Psoas muscle (tissue), 7 donors: ENCODE measurements at regions not wholly inside any gene's neighbourhood (a gene's known extent, or its start where the extent isn't known, plus 50 kb on each side); places are given as distances from the start of the nearest gene placed in this dataset.

Experiments
- ATAC-seq, 4 donors: fragments of 200-7000 bp; cut with Tn5 transposase; one replicate each; pipeline ENCODE4 v1.9.1; 2020; ENCODE audit warnings: moderate library complexity in 3 of 4, mild to moderate bottlenecking in 2 of 4
- DNase-seq, 2 donors: peaks; one replicate each; pipeline ENCODE4 v3.0.0-alpha.2; 2020
- H3K27ac ChIP-seq: fragments of 200-600 bp; one replicate; pipeline ENCODE4 v1.8.0; 2022
- H3K27me3 ChIP-seq, 3 donors: fragments of 200-600 bp in 1 of 3; one replicate each; pipeline versions ENCODE4 v1.6.1 to v1.8.0; 2013 to 2022; ENCODE audit warnings: low read length in 2 of 3, mild to moderate bottlenecking in 2 of 3, moderate library complexity in 1 of 3; ENCODE audit not compliant: insufficient read depth in 3 of 3
- H3K36me3 ChIP-seq, 2 donors: fragments of 200-600 bp in 1 of 2; one replicate each; pipeline versions ENCODE4 v1.6.1 to v1.8.0; 2013 to 2022; ENCODE audit warnings: low read depth in 1 of 2, mild to moderate bottlenecking in 1 of 2, moderate library complexity in 1 of 2; ENCODE audit not compliant: insufficient read depth in 1 of 2
- H3K4me1 ChIP-seq: fragments of 200-600 bp; one replicate; pipeline ENCODE4 v1.8.0; 2022
- H3K4me3 ChIP-seq: fragments of 200-600 bp; one replicate; pipeline ENCODE4 v1.8.0; 2022; ENCODE audit warnings: mild to moderate bottlenecking
- H3K9me3 ChIP-seq: fragments of 200-600 bp; one replicate; pipeline ENCODE4 v1.8.0; 2022
- CTCF ChIP-seq: fragments of 200-600 bp; IDR thresholded peaks from one replicate; pipeline ENCODE4 v1.8.0; 2022; ENCODE audit warnings: antibody characterized with exemption
- WGBS, 3 donors: extraction: QIAGEN DNeasy Blood & Tissue Kit; methylation state at CpG; one replicate each; pipeline versions ENCODE4 v1.1.6 to v1.1.7; 2013; 5-methylcytosine and 5-hydroxymethylcytosine counted together
- intact Hi-C, 2 donors: fragments of 100-400 bp; cut with DNase I; formaldehyde crosslinking; loops; one replicate each; pipeline versions ENCODE4 v1.11.0 to v1.14.2; 2022
- donor health status: healthy with polysubstance abuse.
- donor health status: DM: no; HTN: no; CAD: no; lungs with moderate emphysema.
- donor health status: Bipolar disorder and iron deficiency.
- donor health status: healthy.
- donor health status: DM: yes; HTN: yes; CAD: no.
- donor health status: DM: no; HTN: no; CAD: no.
- donor health status: DM: yes; HTN: yes; CAD: no.

GRCh38 chr16:82535262-82535661, 91.5 kb upstream of the CDH13 start:
- Histone ChIP-seq H3K27me3 (no peaks in the 10 kb centered on the region), H3K9me3 (peaks cover 7% of the 10 kb centered on the region), H3K4me1 (no peaks in the 10 kb centered on the region), H3K4me3 (no peak overlapping the region), H3K36me3 (no peaks in the 10 kb centered on the region), H3K27ac (no peak overlapping the region)
- no peak for TF ChIP-seq CTCF
- ATAC-seq (no peak), DNase-seq (no peak)
- WGBS, 3 donors: 56 to 68% (median 65%) methylated on average over 4 of the region's 4 CpGs
- intact Hi-C loops: loop anchor here in 1 of 2 donors (10.0 kb wide), 1 partner anchor 1160 kb away; no protein-coding TSS in a partner anchor

- no peak for ATAC-seq
- intact Hi-C loops: loop anchor here in 1 of 2 donors (10.0 kb wide), 1 partner anchor 1158 kb away; no protein-coding TSS in a partner anchor
- Histone ChIP-seq H3K4me1 (no peaks in the 10 kb centered on the region), H3K27me3 (peaks cover 0 to 2% (median 0%) of the 10 kb centered on the region in 3 donors), H3K27ac (no peak overlapping the region), H3K36me3 (no peaks in the 10 kb centered on the region), H3K9me3 (peaks cover 5% of the 10 kb centered on the region), H3K4me3 (no peak overlapping the region)
- WGBS, 3 donors: 63 to 70% (median 68%) methylated on average over 4 of the region's 4 CpGs
- DNase-seq: no peak
- TF ChIP-seq CTCF: no peak
These were observed 93.6 kb upstream of the CDH13 start for GRCh38 chr16:82533189-82533588.

- peaks cover 0 to 2% (median 0%) of the 10 kb centered on the region in 3 donors for H3K27me3 ChIP-seq
- H3K4me1 ChIP-seq: no peaks in the 10 kb centered on the region
- H3K36me3 ChIP-seq: no peaks in the 10 kb centered on the region
- DNase-seq (no peak), ATAC-seq (no peak)
- TF ChIP-seq CTCF: no peak
- H3K9me3 ChIP-seq: no peaks in the 10 kb centered on the region
- WGBS, 3 donors: 78 to 83% (median 79%) methylated on average over 2 of the region's 2 CpGs
- intact Hi-C loops: loop anchor here in 1 of 2 donors (10.0 kb wide), 1 partner anchor 1156 kb away; no protein-coding TSS in a partner anchor
- H3K27ac ChIP-seq: no peak overlapping the region
- H3K4me3 ChIP-seq: no peak overlapping the region
These were observed 95.9 kb upstream of the CDH13 start for GRCh38 chr16:82530883-82531282.

- intact Hi-C loops: no loop called here
- WGBS, 3 donors: 82 to 88% (median 88%) methylated on average over 7 of the region's 7 CpGs
- ATAC-seq: no peak
- H3K27ac ChIP-seq: no peak overlapping the region
- H3K4me1 ChIP-seq: no peaks in the 10 kb centered on the region
- no peaks in the 10 kb centered on the region for H3K36me3 ChIP-seq
- H3K4me3 ChIP-seq: no peak overlapping the region
- H3K9me3 ChIP-seq: no peaks in the 10 kb centered on the region
- DNase-seq: no peak
- TF ChIP-seq CTCF: no peak
- peaks cover 0 to 2% (median 2%) of the 10 kb centered on the region in 3 donors for H3K27me3 ChIP-seq
These were observed 99.7 kb upstream of the CDH13 start for GRCh38 chr16:82527101-82527500.

- H3K9me3 ChIP-seq: no peaks in the 10 kb centered on the region
- H3K4me3 ChIP-seq: no peak overlapping the region
- intact Hi-C loops: no loop called here
- DNase-seq: no peak
- ATAC-seq: no peak
- no peak overlapping the region for H3K27ac ChIP-seq
- peaks cover 0 to 2% (median 2%) of the 10 kb centered on the region in 3 donors for H3K27me3 ChIP-seq
- H3K4me1 ChIP-seq: no peaks in the 10 kb centered on the region
- TF ChIP-seq CTCF: no peak
- 35 to 48% (median 46%) methylated on average over 1 of the region's 1 CpG for WGBS, 3 donors
- H3K36me3 ChIP-seq: no peaks in the 10 kb centered on the region
These were observed 101.8 kb upstream of the CDH13 start for GRCh38 chr16:82524976-82525375.
